ENCODE measurements at regions not wholly inside any gene's neighbourhood (a gene's known extent, or its start where the extent isn't known, plus 50 kb on each side); places are given as distances from the start of the nearest gene placed in this dataset.

GRCh38 chrX:44596277-44596676 is 53.6 kb upstream of the FUNDC1 start:
- in situ Hi-C loops (cut with MboI; ENCODE audit: low sequenced_read_pairs in 4 of 4): no loop called here
- no peak overlapping the region for H3K27ac ChIP-seq
- no peaks in the 10 kb centered on the region for H3K27me3 ChIP-seq
- H3K4me1 ChIP-seq: no peaks in the 10 kb centered on the region
- no peak for ATAC-seq
- no peak for DNase-seq
- H3K9me3 ChIP-seq: no peaks in the 10 kb centered on the region
- no peak overlapping the region for H3K4me3 ChIP-seq
- no peak for TF ChIP-seq CTCF (IDR thresholded peaks at IDR 0.05 in 4 of 5, conservative IDR thresholded peaks at IDR 0.05 in 1 of 5)
- no peak for TF ChIP-seq POLR2A (IDR thresholded peaks at IDR 0.05)
- intact Hi-C loops (cut with DNase I; ENCODE audit: low total_unique reads): no loop called here
- no peaks in the 10 kb centered on the region for H3K36me3 ChIP-seq

All from gastrocnemius medialis (tissue), 4 donors.